GM18861 (cell line): ENCODE measurements at regions not wholly inside any gene's neighbourhood (a gene's known extent, or its start where the extent isn't known, plus 50 kb on each side); places are given as distances from the start of the nearest gene placed in this dataset.
"Not testable (repeated sequence)": the region's sequence is repeated elsewhere in the genome, so short reads cannot be mapped to it uniquely, and the experiment has no call there.

Source experiments
- ATAC-seq: cut with Tn5 transposase; IDR thresholded peaks from one replicate; pipeline ENCODE4 v1.9.1; 2021; ENCODE audit not compliant: unreplicated experiment

DNA sequence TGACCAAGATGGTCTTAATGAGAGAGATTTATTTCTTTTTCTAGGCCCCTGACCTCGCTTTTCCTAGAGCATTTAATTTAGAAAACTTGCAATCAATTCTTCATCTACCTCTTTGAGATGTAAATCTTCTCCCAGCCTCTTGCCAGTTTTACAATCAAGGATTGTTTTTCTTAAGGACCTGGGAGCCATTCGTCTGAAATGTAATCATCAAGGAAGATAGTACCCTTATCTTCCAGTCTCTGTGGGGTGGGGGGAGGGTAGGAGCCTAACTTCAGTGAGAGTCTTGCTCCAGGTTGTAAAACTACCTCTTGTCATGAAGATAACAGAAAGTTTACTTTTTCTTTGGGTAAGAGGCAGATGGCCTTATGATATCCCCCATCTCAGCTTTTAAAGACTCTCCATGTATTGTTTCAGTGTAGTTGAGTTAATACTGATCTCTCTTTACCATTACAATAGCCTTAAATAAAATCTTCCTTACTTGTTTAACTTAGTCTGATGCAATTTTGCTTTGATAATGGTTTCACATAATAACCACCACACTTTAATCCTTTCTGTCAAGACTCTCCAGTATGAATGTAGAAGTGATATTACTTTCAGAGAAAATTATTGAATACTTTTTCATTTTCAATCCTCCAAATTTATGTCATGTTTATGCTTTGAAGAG lies 110.2 kb upstream of the CPHXL start:
- no peak for ATAC-seq

DNA sequence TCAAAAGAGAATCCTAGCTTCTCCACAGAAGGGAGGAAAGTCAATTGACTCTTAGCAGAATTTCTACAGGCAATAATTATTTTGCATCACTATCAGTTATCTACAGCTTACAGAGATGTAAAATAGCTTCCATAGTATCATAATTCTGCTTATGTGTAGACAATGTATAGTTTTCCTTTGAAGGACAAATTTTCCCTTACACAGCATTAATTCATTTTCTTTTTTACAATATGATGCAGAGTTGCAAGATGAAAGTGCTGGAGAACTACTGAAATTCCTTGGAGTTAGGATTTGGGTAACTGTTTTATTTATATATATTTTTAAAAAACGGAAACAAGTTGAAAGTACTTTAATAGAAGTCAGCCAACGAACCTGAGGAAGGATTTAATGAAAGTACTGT lies 111.0 kb upstream of the CPHXL start:
- no peak for ATAC-seq

DNA sequence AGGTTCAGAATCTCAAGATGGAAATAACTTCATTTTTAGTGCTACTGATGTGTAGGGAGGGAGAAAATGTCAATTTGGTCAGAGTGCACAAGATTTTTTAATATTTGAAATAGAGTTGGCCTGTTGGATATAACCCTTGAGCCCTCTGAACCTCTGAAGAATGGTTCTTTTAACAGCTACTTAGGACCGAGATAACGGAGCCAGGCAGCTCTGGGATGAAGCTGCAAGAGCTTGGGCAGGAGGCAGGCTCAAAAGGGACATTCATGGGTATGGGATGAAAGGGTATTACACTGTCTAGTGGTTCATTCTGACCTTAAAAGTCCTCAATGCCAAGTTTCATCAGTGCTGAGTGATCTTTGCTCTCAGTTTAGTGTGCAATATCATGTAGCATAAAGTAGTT lies 111.4 kb upstream of the CPHXL start:
- no peak for ATAC-seq

DNA sequence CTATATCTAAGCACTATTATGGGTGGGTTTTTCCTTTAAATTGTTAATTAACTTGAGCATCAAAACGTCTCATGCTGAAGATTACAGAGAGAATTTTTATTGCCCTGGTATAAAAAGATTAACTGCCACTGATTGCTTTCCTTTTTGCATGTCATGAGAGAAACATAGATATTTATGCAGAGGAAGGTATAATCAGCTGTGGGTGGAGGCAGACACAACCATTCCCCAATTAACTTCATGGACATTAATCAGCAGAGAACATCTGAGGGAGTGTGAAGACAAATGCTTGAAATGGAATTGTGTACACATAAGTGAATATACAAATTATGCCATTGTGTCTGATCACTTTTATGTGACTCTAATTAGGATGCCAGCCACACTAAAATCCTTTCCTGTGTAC lies 115.2 kb upstream of the CPHXL start:
- no peak for ATAC-seq

DNA sequence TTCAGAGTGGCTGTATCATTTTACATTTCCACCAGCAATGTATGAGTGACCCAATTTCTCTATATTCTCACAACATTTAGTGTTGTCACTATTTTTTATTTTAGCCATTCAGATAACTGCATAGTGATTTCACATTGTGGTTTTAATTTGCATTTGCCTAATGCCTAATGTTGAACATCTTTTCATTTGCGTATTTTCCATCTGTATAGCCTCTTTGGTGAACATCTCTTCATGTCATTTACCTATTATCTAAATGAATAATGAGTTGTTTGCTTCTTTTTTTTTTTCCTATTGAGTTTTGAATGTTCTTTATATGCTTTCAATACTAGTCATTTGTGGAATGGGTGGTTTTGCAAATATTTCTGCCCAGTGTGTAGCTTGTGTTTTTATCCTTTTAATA lies 120.9 kb upstream of the CPHXL start:
- ATAC-seq, result no peak

DNA sequence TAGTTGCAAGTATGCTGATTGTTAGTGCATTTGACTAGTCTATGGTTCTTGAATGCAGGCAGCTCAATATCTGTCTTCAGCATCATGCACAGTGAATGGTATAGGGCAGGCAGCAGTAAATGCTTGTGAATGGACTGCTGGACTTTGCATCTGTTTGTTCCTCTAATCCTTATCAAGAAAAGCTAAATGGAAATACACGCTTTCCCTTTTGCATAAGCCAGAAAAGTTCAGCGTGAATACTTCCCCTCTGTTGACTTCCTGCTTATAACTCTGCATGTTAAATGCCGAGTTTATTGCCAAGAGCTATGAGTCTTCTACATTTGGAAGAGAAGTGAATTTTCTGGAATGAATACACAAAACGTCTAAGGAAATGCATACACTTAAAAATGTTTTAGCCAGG lies 127.9 kb upstream of the CPHXL start:
- ATAC-seq, result no peak

DNA sequence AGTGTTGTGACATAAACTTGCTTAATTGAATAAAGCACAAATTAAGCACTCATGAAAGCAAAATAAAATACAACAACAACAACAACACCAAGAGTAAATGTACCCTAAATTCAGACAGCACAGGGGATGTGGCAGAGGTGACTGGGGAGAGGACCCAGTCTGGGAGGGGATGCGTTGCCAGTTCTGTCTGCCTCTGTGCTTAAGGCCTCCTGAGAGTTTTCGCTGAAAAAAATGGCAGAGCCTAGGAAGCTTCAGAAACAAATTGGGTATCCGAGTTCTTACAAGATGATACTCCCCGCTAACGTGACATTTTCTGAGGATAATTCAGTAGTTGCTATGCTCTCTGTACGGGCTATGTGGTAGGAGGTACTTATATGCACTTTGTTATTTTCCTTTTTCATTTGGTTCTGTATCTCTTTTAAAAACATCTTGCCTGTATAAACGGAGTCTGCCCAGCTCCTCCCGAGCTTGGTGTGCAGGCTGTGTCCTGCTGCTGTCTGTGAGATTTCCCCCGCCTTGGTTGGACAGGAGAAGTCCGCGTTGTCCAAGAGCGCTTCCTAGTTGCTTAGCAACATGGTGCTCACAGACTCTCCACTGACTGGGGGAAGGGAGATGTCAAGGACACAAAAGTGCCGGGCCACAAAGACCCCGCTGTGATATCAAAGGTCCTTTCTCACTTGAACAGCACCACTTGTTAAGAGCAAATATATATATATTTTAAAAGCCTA lies 134.2 kb upstream of the CPHXL start:
- no peak for ATAC-seq

DNA sequence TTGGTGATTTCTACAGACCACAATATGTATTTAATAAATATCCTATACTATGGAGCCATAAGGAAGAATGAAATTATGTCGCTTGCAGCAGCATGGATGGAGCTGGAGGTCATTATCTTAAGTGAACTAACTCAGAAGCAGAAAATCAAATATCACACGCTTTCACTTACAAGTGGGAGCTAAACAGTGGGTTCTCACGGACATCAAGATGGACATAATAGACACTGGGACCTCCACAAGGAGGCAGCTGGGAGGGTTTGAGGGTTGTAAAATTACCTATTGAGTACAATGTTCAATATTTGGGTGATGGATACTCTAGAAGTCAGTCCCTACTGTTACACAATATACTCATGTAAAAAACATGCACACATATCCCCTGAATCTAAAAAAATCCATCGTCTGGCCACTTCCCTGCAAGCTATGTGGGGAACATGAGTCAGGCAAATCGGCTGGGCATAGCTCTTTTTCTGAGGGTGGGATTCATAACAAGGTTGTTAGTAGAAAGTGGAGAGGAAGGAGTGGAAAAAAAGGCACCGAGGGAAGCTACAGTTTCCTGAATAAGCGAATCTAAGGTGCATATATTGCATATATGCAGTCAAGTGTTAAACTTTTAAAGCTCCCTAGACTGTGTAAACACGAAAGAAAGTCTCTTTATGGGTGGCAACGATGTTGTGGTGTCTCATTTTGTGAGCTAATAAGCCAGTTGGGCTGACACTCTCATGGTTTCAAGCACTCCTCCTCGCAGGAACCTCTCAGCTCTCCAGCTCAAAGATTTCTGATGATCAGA lies 135.2 kb upstream of the CPHXL start:
- ATAC-seq, result no peak

DNA sequence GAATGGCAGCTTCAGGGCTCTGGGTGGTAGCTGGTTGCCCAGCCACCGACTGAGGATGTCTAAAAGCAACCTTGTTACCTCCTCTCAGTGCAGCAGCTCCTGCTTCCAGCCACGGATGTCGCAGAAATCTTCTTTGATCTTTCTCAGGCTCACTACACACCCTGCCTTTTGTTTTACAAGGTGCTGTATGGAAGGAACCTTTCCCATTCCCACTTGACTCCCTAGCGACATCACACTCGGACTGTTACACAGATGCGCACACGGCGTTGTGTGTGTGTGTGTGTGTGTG lies 135.8 kb upstream of the CPHXL start:
- ATAC-seq, result no peak

DNA sequence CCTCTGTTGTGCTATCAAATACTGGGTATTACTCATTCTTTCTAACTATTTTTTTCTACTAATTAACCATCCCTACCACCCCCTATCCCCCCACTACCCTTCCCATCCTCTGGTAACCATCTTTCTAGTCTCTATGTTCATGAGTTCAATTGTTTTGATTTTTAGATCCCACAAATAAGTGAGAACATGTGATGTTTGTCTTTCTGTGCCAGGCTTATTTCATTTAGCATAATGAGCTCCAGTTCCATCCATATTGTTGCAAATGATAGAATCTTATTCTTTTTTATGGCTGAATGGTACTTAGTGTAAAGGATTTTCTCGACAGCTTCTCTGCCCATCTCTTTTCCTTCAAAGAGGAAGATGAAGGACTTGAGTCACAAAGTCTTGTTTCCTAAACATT lies 138.0 kb upstream of the CPHXL start:
- ATAC-seq, result no peak

DNA sequence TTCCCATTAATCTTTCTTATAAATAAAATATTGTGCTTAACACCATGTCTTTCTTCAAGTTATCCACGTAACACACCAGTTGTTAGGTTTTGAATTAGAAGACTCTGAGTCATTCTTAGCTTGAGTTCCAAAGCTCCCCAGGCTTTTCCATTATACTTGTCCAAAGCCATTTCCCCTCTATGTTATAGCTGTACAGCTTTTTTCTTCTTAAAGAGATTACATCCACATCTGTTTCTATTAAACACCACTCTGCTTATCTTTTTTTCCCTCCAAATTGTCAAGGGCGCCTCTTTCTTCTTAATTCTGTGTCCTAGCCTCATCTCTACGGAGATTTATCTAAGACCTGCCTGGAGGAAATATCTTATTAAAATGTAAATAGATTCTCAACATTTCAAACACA lies 139.4 kb upstream of the CPHXL start:
- ATAC-seq, result no peak

DNA sequence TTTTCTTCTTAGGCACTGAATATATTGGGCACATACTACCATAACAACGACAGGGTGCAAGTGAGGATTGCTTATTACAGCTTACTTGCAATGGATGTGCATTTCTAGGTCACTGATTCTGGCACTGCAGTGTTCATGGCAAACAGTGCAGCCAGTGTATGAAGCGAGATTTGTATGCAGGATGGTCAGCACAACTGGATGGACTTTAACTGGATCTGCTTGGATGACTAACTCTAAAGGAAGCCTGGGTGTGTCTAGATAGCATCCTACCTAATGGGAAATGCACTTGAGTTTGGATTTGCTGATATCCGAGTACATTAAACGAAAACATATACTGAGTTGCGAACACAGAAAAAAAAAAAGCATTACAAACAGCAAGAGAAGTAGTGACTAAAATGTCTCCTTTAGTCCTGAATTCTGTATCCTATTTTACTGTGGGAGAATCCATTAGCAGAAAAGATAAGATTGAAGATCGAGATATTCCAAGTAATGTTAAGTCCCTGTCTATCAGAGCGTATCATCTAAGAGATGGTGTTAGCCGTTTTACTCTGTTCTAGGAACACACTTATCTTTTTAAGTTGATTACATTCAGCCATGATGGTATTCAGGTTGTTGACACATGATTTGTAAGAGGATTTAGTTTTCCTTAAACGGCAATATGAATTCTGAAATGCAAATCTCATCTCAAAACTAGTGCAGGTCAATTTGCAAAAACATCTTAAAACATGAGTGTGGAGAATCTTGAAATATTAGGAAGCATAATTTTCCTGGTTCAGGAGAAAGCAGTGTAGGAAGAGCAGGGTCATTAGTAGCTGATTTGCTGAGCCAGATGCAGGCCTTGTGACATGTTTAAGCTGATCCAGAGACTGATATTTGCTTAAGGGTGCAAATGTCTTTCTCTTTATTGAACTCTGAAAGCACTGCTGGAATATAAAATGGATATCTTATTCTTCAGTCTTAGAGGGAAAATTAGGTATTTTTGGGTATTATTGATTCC lies 142.6 kb upstream of the CPHXL start:
- ATAC-seq, result no peak

DNA sequence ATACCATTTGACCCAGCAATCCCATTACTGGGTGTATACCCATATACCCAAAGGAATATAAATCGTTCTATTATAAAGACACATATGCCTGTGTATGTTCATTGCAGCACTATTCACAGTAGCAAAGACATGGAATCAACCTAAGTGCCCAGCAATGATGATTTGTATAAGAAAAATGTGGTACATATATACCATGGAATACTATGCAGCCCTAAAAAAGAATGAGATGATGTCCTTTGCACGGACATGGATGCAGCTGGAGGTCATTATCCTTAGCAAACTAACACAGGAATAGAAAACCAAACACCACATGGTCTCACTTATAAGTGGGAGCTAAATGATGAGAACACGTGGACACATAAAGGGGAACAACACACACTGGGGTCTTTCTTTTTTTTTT lies 155.0 kb upstream of the CPHXL start:
- ATAC-seq, result not testable (repeated sequence)

DNA sequence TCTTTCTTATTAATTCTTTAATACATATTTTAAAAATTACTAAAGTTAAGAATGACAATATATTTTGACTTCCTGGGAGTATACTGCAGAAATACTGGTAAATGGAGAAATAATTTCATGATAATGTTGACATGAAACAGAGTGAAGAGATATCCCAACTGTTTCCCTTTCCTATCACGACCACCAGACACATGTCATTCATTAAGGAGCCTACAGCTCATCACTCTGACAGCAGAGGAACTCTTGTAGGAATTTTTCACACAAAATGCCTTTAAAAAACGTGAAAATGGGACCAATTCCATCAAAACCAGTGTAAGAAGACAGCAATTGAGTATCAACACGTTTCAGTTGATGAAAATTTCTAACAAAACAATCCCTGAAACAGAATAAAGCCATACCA lies 172.9 kb upstream of the CPHXL start:
- no peak for ATAC-seq

DNA sequence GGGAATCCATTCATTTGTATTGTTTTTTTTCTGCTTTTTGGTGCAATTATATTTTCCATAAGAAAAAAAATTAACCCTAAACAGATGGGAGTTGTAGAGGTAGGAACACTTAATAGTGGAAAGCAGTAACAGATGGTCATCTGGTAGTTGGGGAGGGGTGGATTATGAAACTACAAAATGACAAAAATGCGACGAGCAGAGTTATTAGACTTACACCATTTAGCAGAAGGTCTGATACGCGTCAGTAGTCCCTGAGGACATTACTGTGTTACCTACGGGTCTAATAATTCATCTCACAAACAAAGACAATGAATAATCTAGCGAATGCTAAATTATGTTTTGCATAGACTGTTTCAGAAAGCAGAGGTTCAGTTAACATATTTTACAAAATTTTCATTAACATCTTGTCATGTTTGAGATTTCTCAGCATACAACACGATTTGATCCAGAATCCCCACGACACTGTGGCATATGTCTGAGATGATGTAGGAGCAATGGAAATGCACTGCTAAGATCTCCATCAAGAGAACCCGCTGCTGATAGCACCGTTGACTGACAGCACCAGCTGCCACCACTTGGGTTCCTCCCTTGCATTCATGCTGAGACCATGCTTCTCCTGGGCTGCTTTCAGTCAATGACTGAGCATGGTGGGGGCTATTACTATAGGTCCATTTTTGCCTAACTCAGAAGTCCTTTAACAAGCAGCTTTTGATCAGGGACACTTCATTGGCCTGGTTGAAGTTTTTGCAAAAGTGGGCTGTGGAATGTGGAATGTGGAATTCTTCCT lies 182.2 kb upstream of the CPHXL start:
- no peak for ATAC-seq

DNA sequence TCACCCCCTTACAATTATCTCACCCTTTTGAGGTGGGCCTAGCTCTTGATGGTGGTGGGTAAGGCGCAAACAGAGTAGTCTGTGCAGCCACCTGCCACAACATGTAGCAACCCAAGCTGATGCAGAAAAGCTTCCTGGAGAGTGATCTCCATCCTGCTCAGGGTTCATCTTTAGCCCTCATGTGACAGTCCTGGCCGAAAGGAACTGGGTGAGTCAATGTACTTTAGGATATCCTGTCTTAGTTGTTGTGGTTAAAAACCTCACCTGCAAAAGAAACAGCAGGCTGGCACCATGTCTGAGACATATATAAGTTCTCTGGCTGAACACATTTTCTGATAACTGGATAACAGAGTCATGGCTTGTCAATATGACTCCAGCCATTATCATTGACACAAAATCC lies 183.5 kb upstream of the CPHXL start:
- no peak for ATAC-seq

DNA sequence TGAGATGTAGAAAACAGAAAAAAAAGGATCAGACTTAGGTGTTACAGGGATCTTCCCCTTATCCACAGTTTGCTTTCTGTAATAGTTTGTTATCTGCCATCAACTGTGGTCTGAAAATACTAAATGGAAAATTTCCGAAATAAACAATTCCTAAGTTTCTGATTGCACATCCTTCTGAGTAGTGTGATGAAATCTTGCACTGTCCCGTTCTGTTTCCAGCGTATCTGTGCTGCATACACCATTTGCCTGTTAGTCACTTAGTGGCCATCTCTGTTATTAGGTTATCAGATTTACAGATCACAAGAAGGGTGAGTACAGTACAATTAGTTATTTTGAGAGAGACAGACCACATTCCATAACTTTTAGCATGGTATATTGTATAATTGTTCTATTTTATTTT lies 185.6 kb upstream of the CPHXL start:
- no peak for ATAC-seq

DNA sequence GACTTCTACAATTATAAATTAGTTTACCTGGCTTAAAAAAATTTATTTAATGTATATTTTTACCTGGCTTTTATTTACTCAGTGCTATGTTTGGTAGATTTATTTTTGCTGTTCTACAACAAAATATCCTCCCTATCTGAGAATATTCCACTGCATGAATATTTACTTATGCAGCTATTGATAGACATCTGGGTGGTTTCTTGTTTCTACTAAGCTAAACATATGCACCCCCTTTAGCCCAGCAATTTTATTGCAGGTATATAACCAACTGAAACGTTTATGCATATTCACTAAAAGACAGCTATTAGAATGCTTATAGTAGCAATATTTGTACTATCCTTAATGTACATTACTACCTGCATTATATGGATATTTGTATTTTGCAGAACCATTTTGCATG lies 187.7 kb upstream of the CPHXL start:
- no peak for ATAC-seq

DNA sequence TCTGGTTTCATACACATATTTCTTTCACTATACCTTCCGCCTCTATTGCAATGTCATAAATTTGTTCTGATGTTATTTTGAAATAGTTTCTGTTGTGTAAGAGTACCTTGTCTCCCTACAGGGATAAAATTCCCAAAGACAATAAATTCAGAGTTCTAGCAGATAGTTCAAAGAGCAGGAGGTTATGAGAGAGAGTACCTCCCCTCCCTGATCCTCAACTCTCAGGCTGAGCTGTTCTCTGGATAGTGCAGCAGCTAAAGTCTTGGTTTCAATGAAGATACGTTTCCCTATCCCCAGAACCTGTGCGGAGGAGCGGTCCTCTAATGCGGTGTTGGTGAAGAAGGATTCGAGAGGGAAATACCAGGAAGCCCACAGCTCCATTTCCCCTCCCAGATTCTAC lies 190.2 kb upstream of the CPHXL start:
- no peak for ATAC-seq

DNA sequence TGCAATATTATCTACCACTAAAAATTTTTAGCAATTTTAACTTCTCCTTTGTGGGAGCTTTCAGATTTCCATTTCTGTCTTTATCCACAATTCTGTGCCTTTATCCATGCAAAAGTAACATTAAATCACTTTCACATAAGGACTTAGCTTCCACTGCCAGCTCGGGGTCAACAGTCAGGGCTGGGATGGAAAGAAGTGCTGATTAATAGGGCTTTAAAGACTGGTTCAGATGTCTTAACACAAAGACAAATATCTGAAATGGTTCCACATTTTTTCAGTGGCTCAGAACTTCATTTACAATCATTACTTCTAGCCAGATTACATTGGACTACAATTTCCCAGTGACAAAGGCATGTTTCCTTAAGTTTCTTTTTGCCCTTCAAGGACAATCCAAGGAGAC lies 191.8 kb upstream of the CPHXL start:
- no peak for ATAC-seq
